ENCODE measurements at regions not wholly inside any gene's neighbourhood (a gene's known extent, or its start where the extent isn't known, plus 50 kb on each side); places are given as distances from the start of the nearest gene placed in this dataset.

DNA sequence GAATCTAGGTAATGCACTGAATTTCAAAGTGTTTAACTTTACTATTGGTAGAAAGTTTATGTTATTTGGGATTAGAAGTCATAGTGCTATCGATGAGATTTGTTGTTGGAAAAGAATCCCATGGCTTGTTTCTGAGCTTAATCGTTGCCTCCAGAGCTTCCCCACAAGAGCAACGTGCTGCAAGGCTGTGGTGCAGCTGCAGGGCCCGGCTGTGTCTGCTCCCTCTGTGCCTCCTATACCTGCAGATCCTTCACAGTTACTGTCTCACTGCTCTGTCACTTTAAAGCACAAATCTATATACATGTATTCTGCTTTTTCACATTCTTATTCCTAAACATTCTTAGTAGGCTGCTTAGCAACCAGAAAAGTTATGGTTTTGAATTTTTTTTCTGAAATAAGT, 826.6 kb upstream of the COBL start:
- CTCF ChIA-PET, result no interaction called here
- POLR2A ChIA-PET, result no interaction called here
- no peak for DNase-seq (ENCODE audit: extremely low spot score)
- no peak for TF ChIP-seq CTCF (IDR thresholded peaks at IDR 0.05; ENCODE audit: control extremely low read depth, extremely low read depth, low read depth, missing control alignments)

DNA sequence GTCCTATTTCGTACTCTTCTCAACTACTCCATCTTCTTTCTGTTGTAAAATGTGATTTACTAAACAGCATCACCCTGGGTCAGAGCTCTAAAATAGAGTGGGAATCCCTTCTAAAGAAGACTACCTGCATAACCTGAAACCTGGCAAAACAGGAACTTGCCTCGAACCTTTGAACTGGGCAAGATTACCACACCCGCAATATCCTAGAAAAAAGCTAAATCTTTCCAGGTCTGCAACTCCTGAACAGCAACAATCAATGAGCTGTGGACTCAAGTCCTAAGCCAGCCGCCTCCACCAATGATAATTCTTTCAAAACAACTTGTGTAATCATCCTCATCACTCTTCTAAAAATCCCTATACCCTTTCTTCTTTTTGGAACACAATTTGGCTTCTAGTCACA, 824.2 kb upstream of the COBL start:
- no peak for DNase-seq (ENCODE audit: extremely low spot score)
- TF ChIP-seq CTCF (IDR thresholded peaks at IDR 0.05; ENCODE audit: control extremely low read depth, extremely low read depth, low read depth, missing control alignments), result no peak
- POLR2A ChIA-PET, result no interaction called here
- CTCF ChIA-PET, result no interaction called here

DNA sequence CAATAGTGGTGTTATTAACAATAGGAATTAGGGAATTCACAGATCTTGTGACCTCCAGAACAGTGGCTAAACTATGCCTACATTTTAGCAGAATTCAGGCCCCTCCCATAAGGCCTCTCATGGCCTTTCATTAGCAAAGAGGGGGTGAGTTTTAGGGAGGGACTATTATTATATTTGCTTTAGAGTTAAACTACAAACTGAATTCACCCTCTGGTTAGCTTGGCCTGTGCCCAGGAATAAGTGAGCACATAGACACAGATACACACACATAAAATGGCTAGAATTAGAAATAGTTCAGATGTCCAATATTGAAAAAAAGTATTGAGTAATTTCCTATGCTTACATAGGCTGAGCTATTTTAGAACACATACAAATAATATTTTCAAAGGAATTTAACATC, 818.8 kb upstream of the COBL start:
- POLR2A ChIA-PET, result no interaction called here

GRCh38 chr7:52129278-52129677, 812.7 kb upstream of the COBL start:
- no peak for TF ChIP-seq CTCF (IDR thresholded peaks at IDR 0.05; ENCODE audit: control extremely low read depth, extremely low read depth, low read depth, missing control alignments)
- ChIA-PET POLR2A (no interaction called here), CTCF (no interaction called here)
- no peak for DNase-seq (ENCODE audit: extremely low spot score)

More for the DNA sequence above, 818.8 kb upstream of the COBL start:
- no peak for DNase-seq (ENCODE audit: extremely low spot score)
- TF ChIP-seq CTCF (IDR thresholded peaks at IDR 0.05; ENCODE audit: control extremely low read depth, extremely low read depth, low read depth, missing control alignments), result no peak
- CTCF ChIA-PET, result no interaction called here

- DNase-seq (ENCODE audit: extremely low spot score), result no peak
- POLR2A ChIA-PET, result no interaction called here
- CTCF ChIA-PET, result no interaction called here
- TF ChIP-seq CTCF (IDR thresholded peaks at IDR 0.05; ENCODE audit: control extremely low read depth, extremely low read depth, low read depth, missing control alignments), result no peak
Observed at GRCh38 chr7:52120912-52121311, 804.3 kb upstream of the COBL start.

DNA sequence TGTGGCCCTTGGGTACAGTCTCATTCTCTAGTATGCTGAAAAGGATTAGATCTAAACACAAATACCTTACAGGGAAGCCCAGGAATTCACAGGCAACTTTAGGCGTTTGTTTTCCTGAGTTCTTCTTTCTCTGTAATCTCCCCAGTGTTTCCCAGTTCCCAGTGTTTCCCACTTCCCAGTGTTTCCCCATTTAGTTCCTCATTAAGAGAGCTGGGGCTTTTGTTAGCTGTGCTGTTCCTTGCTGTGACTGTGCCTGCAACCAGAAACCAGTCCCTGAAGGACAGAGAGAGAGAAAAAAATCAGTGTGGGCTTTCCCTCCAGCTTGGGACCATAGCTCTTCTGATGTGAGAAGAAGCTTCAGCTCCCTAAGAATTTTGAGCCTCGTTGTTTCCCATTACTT, 802.9 kb upstream of the COBL start:
- CTCF ChIA-PET, result no interaction called here
- POLR2A ChIA-PET, result no interaction called here
- no peak for DNase-seq (ENCODE audit: extremely low spot score)
- TF ChIP-seq CTCF (IDR thresholded peaks at IDR 0.05; ENCODE audit: control extremely low read depth, extremely low read depth, low read depth, missing control alignments), result no peak

DNA sequence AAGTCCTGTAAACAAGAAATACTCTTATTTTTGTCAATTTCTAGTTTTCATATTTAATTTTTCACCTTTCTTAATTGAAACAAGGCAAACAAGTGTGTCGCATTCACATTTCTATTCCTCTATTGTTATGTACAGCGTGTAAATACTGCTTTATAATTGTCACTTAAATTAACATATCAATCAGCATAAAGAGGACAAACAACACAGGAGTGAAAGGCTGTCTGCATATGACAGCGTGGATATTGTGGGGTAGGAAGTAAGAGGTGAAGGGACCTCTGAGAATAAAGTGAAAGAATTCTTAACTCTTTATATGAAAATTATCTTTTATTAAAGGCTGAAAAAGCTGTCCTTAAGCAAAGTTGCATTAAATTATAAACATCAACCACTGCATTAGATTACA, 797.9 kb upstream of the COBL start:
- no peak for TF ChIP-seq CTCF (IDR thresholded peaks at IDR 0.05; ENCODE audit: control extremely low read depth, extremely low read depth, low read depth, missing control alignments)

More for the DNA sequence above, 797.9 kb upstream of the COBL start:
- POLR2A ChIA-PET, result no interaction called here
- CTCF ChIA-PET, result no interaction called here
- no peak for DNase-seq (ENCODE audit: extremely low spot score)
